Fibroblast of lung (primary cell): ENCODE measurements at regions not wholly inside any gene's neighbourhood (a gene's known extent, or its start where the extent isn't known, plus 50 kb on each side); places are given as distances from the start of the nearest gene placed in this dataset.
"Not testable (repeated sequence)": the region's sequence is repeated elsewhere in the genome, so short reads cannot be mapped to it uniquely, and the experiment has no call there.

Experiments used
- DNase-seq, 2 donors: peaks; one replicate each; pipeline versions ENCODE4 v3.0.0 to v3.0.0-alpha.2; 2010; ENCODE audit warnings: low read depth in 2 of 2
- H2AFZ ChIP-seq: 2 replicates; pipeline ENCODE4 v1.5.1; 2012; ENCODE audit warnings: low read length, control low read depth, inconsistent platforms
- H3K27ac ChIP-seq: 2 replicates; pipeline ENCODE4 v1.5.1; 2011; ENCODE audit warnings: low read length, control low read depth; ENCODE audit not compliant: insufficient read depth
- H3K27me3 ChIP-seq: 2 replicates; pipeline ENCODE4 v1.5.1; 2011; ENCODE audit warnings: mild to moderate bottlenecking, low read length; ENCODE audit not compliant: control insufficient read depth, insufficient read depth
- H3K36me3 ChIP-seq: 2 replicates; pipeline ENCODE4 v1.5.1; 2011; ENCODE audit warnings: low read length; ENCODE audit not compliant: control insufficient read depth, insufficient read depth
- H3K4me1 ChIP-seq: 2 replicates; pipeline ENCODE4 v1.5.1; 2011; ENCODE audit warnings: low read length; ENCODE audit not compliant: control insufficient read depth, insufficient read depth; ENCODE audit errors: extremely low read depth
- H3K4me2 ChIP-seq: 2 replicates; pipeline ENCODE4 v1.5.1; 2011; ENCODE audit warnings: low read length, control low read depth; ENCODE audit not compliant: insufficient read depth; ENCODE audit errors: extremely low read depth
- H3K4me3 ChIP-seq, 4 experiments: fragments of 200-600 bp in 1 of 4; sonication (generic) in 1 of 4; replicated peaks in 1 of 4; 2 replicates each; pipeline ENCODE4 v1.5.1; 2011 to 2016; ENCODE audit warnings: low read length in 4 of 4, low read depth in 3 of 4, mild to moderate bottlenecking in 3 of 4, control low read depth in 2 of 4, inconsistent platforms in 1 of 4, mixed read lengths in 1 of 4; ENCODE audit not compliant: insufficient read depth in 1 of 4; ENCODE audit errors: control extremely low read depth in 1 of 4
- H3K79me2 ChIP-seq: 2 replicates; pipeline ENCODE4 v1.5.1; 2012; ENCODE audit warnings: mild to moderate bottlenecking, low read length, inconsistent platforms; ENCODE audit not compliant: control insufficient read depth, insufficient read depth
- H3K9ac ChIP-seq: 2 replicates; pipeline ENCODE4 v1.5.1; 2011; ENCODE audit warnings: mild to moderate bottlenecking, low read length, control low read depth; ENCODE audit not compliant: insufficient read depth
- H3K9me3 ChIP-seq: 2 replicates; pipeline ENCODE4 v1.5.1; 2012; ENCODE audit warnings: low read depth, low read length; ENCODE audit not compliant: control insufficient read depth, insufficient read depth
- H4K20me1 ChIP-seq: 2 replicates; pipeline ENCODE4 v1.5.1; 2011; ENCODE audit warnings: low read length; ENCODE audit not compliant: control insufficient read depth, insufficient read depth; ENCODE audit errors: extremely low read depth
- CTCF ChIP-seq, 2 donors: IDR thresholded peaks in 1 of 2; conservative IDR thresholded peaks in 1 of 2; 1 replicate in 1 of 2; 2 replicates in 1 of 2; pipeline ENCODE4 v1.5.1; 2011 to 2012; ENCODE audit warnings: low read length in 2 of 2, control low read depth in 1 of 2, inconsistent platforms in 1 of 2, low read depth in 1 of 2, mild to moderate bottlenecking in 1 of 2
- EZH2 ChIP-seq: IDR thresholded peaks from 2 replicates; pipeline ENCODE4 v1.5.1; 2012; ENCODE audit warnings: low read length, control low read depth, mild to moderate bottlenecking; ENCODE audit errors: missing control alignments

- no peak overlapping the region for H3K27ac ChIP-seq
- no peaks in the 10 kb centered on the region for H3K4me1 ChIP-seq
- H2AFZ ChIP-seq = no peak overlapping the region
- no peaks in the 10 kb centered on the region for H3K36me3 ChIP-seq
- H4K20me1 ChIP-seq = no peaks in the 10 kb centered on the region
- DNase-seq = peak in 1 of 2 donors; percentile 29
- H3K79me2 ChIP-seq = no peaks in the 10 kb centered on the region
- no peak overlapping the region for H3K9ac ChIP-seq
- H3K9me3 ChIP-seq = no peaks in the 10 kb centered on the region
- TF ChIP-seq CTCF (conservative IDR thresholded peaks at IDR 0.05 in 1 of 2, IDR thresholded peaks at IDR 0.05 in 1 of 2; ENCODE audit: low read depth in 1 of 2, low read length in 2 of 2) = no peak
- no peak for TF ChIP-seq EZH2
- H3K4me2 ChIP-seq = no peak overlapping the region
- H3K4me3 ChIP-seq = no peak overlapping the region
- H3K27me3 ChIP-seq = no peaks in the 10 kb centered on the region
These were observed 275.0 kb upstream of the KITLG start for GRCh38 chr12:88855301-88855700.

GRCh38 chr12:88854260-88854659 lies 274.0 kb upstream of the KITLG start:
- no peaks in the 10 kb centered on the region for H3K27me3 ChIP-seq
- no peak overlapping the region for H3K27ac ChIP-seq
- no peak overlapping the region for H3K4me3 ChIP-seq
- TF ChIP-seq CTCF (conservative IDR thresholded peaks at IDR 0.05 in 1 of 2, IDR thresholded peaks at IDR 0.05 in 1 of 2; ENCODE audit: low read depth in 1 of 2, low read length in 2 of 2) (no peak), EZH2 (no peak)
- H3K9me3 ChIP-seq = no peaks in the 10 kb centered on the region
- H3K79me2 ChIP-seq = no peaks in the 10 kb centered on the region
- H4K20me1 ChIP-seq = no peaks in the 10 kb centered on the region
- H3K4me2 ChIP-seq = peak overlapping the region; percentile 8
- H3K9ac ChIP-seq = no peak overlapping the region
- H3K36me3 ChIP-seq = no peaks in the 10 kb centered on the region
- no peak overlapping the region for H2AFZ ChIP-seq
- peak; percentile 22 to 92 for DNase-seq
- H3K4me1 ChIP-seq = no peaks in the 10 kb centered on the region

- not testable (repeated sequence) for H3K4me1 ChIP-seq, H3K27me3 ChIP-seq, H2AFZ ChIP-seq, H3K9ac ChIP-seq, H3K4me3 ChIP-seq, H3K9me3 ChIP-seq, H3K36me3 ChIP-seq, H3K79me2 ChIP-seq, DNase-seq, H3K4me2 ChIP-seq, H4K20me1 ChIP-seq, H3K27ac ChIP-seq
These were observed 267.0 kb upstream of the KITLG start for GRCh38 chr12:88847246-88847645.
